Endodermal cell (in vitro differentiated cells): ENCODE measurements at regions not wholly inside any gene's neighbourhood (a gene's known extent, or its start where the extent isn't known, plus 50 kb on each side); places are given as distances from the start of the nearest gene placed in this dataset.

Experiments used
- DNase-seq: peaks from one replicate; pipeline ENCODE4 v3.0.0-alpha.2; 2017
- H3K27ac ChIP-seq: 2 replicates; pipeline ENCODE4 v1.5.1; 2013; ENCODE audit warnings: mild to moderate bottlenecking, low read depth, low read length, moderate library complexity
- H3K27me3 ChIP-seq: 2 replicates; pipeline ENCODE4 v1.6.1; 2013; ENCODE audit warnings: mild to moderate bottlenecking, low read length, moderate library complexity; ENCODE audit not compliant: insufficient read depth, control insufficient read depth, poor library complexity, severe bottlenecking
- H3K36me3 ChIP-seq: 2 replicates; pipeline ENCODE4 v1.7.0; 2013; ENCODE audit warnings: mild to moderate bottlenecking, low read length, moderate library complexity; ENCODE audit not compliant: control insufficient read depth, insufficient read depth
- H3K4me1 ChIP-seq: one replicate; pipeline ENCODE4 v1.7.0; 2013; ENCODE audit warnings: low read length; ENCODE audit not compliant: control insufficient read depth, insufficient read depth
- H3K4me3 ChIP-seq: 2 replicates; pipeline ENCODE4 v1.5.1; 2013; ENCODE audit warnings: mild to moderate bottlenecking, low read length, moderate library complexity
- H3K9ac ChIP-seq: 2 replicates; pipeline ENCODE4 v1.6.1; 2013; ENCODE audit warnings: mild to moderate bottlenecking, low read length, moderate library complexity; ENCODE audit not compliant: poor library complexity, severe bottlenecking; ENCODE audit errors: extremely low read depth
- H3K9me3 ChIP-seq: 2 replicates; pipeline ENCODE4 v1.6.1; 2013; ENCODE audit warnings: mild to moderate bottlenecking, low read length, moderate library complexity; ENCODE audit not compliant: control insufficient read depth
- H3K27ac Mint-ChIP-seq: 2 replicates; pipeline ENCODE4 v1.8.0; 2020; ENCODE audit warnings: mixed read lengths
- H3K27me3 Mint-ChIP-seq: 2 replicates; pipeline ENCODE4 v1.8.0; 2021; ENCODE audit warnings: mild to moderate bottlenecking, mixed read lengths; ENCODE audit not compliant: insufficient read depth
- H3K36me3 Mint-ChIP-seq: 2 replicates; pipeline ENCODE4 v1.8.0; 2020; ENCODE audit warnings: low read depth, mixed read lengths
- H3K4me1 Mint-ChIP-seq: 2 replicates; pipeline ENCODE4 v1.8.0; 2020; ENCODE audit warnings: mixed read lengths
- H3K4me3 Mint-ChIP-seq: 2 replicates; pipeline ENCODE4 v1.8.0; 2020; ENCODE audit warnings: mild to moderate bottlenecking, moderate library complexity, mixed read lengths
- H3K9me3 Mint-ChIP-seq: 2 replicates; pipeline ENCODE4 v1.8.0; 2020; ENCODE audit warnings: mild to moderate bottlenecking, mixed read lengths
- CTCF ChIP-seq: fragments of 200-600 bp; sonication (generic); conservative IDR thresholded peaks from 2 replicates; pipeline ENCODE4 v1.5.0; 2021; ENCODE audit warnings: antibody characterized with exemption, mild to moderate bottlenecking
- WGBS, 2 experiments: methylation state at CpG; one replicate each; pipeline versions ENCODE4 v1.1.5 to v1.1.7; 2013; ENCODE audit warnings: missing lambda C conversion rate in 2 of 2, mixed read lengths in 1 of 2; ENCODE audit not compliant: insufficient coverage in 1 of 2, insufficient read length in 1 of 2; 5-methylcytosine and 5-hydroxymethylcytosine counted together

GRCh38 chr1:5435414-5435813 is 556.8 kb downstream of the NPHP4 start:
- no peak overlapping the region for H3K9ac ChIP-seq
- H3K36me3 Mint-ChIP-seq = peaks cover 3% of the 10 kb centered on the region
- H3K4me1 Mint-ChIP-seq = peaks cover 10% of the 10 kb centered on the region
- peaks cover 25% of the 10 kb centered on the region for H3K9me3 Mint-ChIP-seq
- DNase-seq = no peak
- TF ChIP-seq CTCF = no peak
- H3K4me3 Mint-ChIP-seq = no peak overlapping the region
- no peaks in the 10 kb centered on the region for H3K27me3 ChIP-seq
- peaks cover 6% of the 10 kb centered on the region for H3K9me3 ChIP-seq
- WGBS, 2 experiments = 81 to 87% methylated on average over 3 to 6 of the region's 6 CpGs
- H3K27me3 Mint-ChIP-seq = peaks cover 12% of the 10 kb centered on the region
- H3K4me1 ChIP-seq = no peaks in the 10 kb centered on the region
- no peak overlapping the region for H3K4me3 ChIP-seq
- no peak overlapping the region for H3K27ac ChIP-seq
- no peaks in the 10 kb centered on the region for H3K36me3 ChIP-seq
- H3K27ac Mint-ChIP-seq = no peak overlapping the region

- Mint-ChIP-seq H3K27ac (no peak overlapping the region), H3K36me3 (no peaks in the 10 kb centered on the region), H3K4me1 (peaks cover 15% of the 10 kb centered on the region), H3K4me3 (no peak overlapping the region), H3K27me3 (peaks cover 18% of the 10 kb centered on the region), H3K9me3 (peaks cover 3% of the 10 kb centered on the region)
- Histone ChIP-seq H3K9ac (no peak overlapping the region), H3K36me3 (no peaks in the 10 kb centered on the region), H3K9me3 (no peaks in the 10 kb centered on the region), H3K27ac (no peak overlapping the region), H3K27me3 (no peaks in the 10 kb centered on the region), H3K4me3 (no peak overlapping the region), H3K4me1 (no peaks in the 10 kb centered on the region)
- no peak for TF ChIP-seq CTCF
- 78 to 86% methylated on average over 4 to 5 of the region's 5 CpGs for WGBS, 2 experiments
- DNase-seq = no peak
Observed at GRCh38 chr1:5432436-5432835, 559.8 kb downstream of the NPHP4 start.

- no peak for TF ChIP-seq CTCF
- no peak overlapping the region for H3K4me3 ChIP-seq
- H3K9me3 Mint-ChIP-seq = no peaks in the 10 kb centered on the region
- H3K36me3 Mint-ChIP-seq = no peaks in the 10 kb centered on the region
- H3K27ac ChIP-seq = no peak overlapping the region
- H3K9ac ChIP-seq = no peak overlapping the region
- no peaks in the 10 kb centered on the region for H3K9me3 ChIP-seq
- peaks cover 20% of the 10 kb centered on the region for H3K27me3 Mint-ChIP-seq
- no peaks in the 10 kb centered on the region for H3K36me3 ChIP-seq
- no peaks in the 10 kb centered on the region for H3K27me3 ChIP-seq
- peaks cover 15% of the 10 kb centered on the region for H3K4me1 Mint-ChIP-seq
- no peak overlapping the region for H3K4me3 Mint-ChIP-seq
- WGBS, 2 experiments = 78 to 81% methylated on average over 12 to 15 of the region's 15 CpGs
- H3K27ac Mint-ChIP-seq = no peak overlapping the region
- no peaks in the 10 kb centered on the region for H3K4me1 ChIP-seq
- DNase-seq = no peak
Observed at GRCh38 chr1:5430911-5431697, 561.1 kb downstream of the NPHP4 start.
